Esophagus squamous epithelium (tissue), 4 donors: ENCODE measurements at regions not wholly inside any gene's neighbourhood (a gene's known extent, or its start where the extent isn't known, plus 50 kb on each side); places are given as distances from the start of the nearest gene placed in this dataset.
"Not testable (repeated sequence)": the region's sequence is repeated elsewhere in the genome, so short reads cannot be mapped to it uniquely, and the experiment has no call there.

ENCODE experiments used
- CTCF ChIP-seq, 6 experiments: fragments of 450-650 bp in 4 of 6; fragments of 200-600 bp in 2 of 6; sonication (generic) in 2 of 6; IDR thresholded peaks; one replicate each; pipeline ENCODE4 v1.5.1; 2016 to 2019; ENCODE audit warnings: antibody characterized with exemption in 6 of 6, mild to moderate bottlenecking in 4 of 6, moderate library complexity in 4 of 6
- POLR2A ChIP-seq, 4 donors: fragments of 450-650 bp; IDR thresholded peaks; one replicate each; pipeline ENCODE4 v1.6.1; 2017; ENCODE audit warnings: antibody characterized with exemption in 4 of 4, mild to moderate bottlenecking in 4 of 4, moderate library complexity in 3 of 4

DNA sequence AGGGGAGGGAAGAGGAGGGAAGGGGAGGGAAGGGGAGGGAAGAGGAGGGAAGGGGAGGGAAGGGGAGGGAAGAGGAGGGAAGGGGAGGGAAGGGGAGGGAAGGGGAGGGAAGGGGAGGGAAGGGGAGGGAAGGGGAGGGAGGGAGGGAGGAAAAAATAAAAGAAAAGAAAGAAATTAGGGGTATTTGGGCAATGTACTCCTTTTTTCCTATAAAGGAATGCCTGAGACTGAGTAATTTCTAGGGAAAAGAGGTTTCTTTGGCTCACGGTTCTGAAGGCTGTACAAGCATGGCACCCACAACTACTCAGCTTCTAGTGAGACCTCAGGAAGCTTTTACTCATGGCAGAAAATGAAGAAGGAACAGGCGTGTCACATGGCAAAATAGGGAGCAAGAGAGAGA is 76.5 kb upstream of the TCF21 start:
- TF ChIP-seq CTCF, POLR2A (IDR thresholded peaks at IDR 0.05): not testable (repeated sequence)
